Uterus (tissue), 2 donors: ENCODE measurements at regions not wholly inside any gene's neighbourhood (a gene's known extent, or its start where the extent isn't known, plus 50 kb on each side); places are given as distances from the start of the nearest gene placed in this dataset.

Experiments
- POLR2A ChIP-seq, 2 donors: fragments of 450-650 bp; IDR thresholded peaks; one replicate each; pipeline ENCODE4 v1.6.1; 2016; ENCODE audit warnings: antibody characterized with exemption in 2 of 2, mild to moderate bottlenecking in 1 of 2, moderate library complexity in 1 of 2
- TF ChIP-seq, protein P1 (sequence below), 4 experiments: fragments of 200-600 bp in 2 of 4; fragments of 450-650 bp in 2 of 4; sonication (generic) in 2 of 4; IDR thresholded peaks; one replicate each; pipeline ENCODE4 v1.5.1; 2016 to 2019; ENCODE audit warnings: antibody characterized with exemption in 4 of 4, mild to moderate bottlenecking in 2 of 4, moderate library complexity in 1 of 4

DNA sequence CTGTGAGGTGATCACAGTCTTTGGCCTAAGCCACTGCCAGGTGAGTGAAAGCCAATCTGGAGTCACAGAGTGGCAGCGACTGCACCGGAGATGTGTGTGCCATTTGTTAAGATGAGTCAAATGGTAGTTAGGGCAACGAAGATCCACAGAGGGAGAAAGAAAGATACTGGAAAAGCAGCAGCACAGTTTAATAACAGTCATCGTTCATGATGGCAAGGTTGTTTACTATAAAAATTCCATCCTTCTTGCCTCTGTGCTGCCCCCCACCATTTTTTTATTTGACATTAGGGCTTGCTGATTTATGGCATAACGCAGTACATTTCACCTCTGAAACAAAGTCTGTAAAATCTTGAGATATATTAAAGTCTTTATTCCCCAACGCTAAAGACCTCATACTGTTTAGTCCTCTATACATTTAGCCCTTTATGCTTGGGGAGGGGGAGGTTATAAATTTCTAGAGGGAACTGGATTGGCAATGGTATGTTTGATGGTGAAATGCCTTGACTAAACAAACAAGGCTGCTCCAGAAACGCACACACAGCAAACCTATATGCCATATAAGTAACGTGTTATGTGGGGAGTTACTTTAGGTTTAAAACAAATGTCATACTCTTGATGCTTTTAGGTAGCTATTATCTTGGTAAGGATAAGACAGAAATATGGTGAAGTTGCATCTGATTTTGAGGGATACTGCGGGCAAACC lies 55.8 kb upstream of the ABL1 start:
- TF ChIP-seq, protein P1, sequence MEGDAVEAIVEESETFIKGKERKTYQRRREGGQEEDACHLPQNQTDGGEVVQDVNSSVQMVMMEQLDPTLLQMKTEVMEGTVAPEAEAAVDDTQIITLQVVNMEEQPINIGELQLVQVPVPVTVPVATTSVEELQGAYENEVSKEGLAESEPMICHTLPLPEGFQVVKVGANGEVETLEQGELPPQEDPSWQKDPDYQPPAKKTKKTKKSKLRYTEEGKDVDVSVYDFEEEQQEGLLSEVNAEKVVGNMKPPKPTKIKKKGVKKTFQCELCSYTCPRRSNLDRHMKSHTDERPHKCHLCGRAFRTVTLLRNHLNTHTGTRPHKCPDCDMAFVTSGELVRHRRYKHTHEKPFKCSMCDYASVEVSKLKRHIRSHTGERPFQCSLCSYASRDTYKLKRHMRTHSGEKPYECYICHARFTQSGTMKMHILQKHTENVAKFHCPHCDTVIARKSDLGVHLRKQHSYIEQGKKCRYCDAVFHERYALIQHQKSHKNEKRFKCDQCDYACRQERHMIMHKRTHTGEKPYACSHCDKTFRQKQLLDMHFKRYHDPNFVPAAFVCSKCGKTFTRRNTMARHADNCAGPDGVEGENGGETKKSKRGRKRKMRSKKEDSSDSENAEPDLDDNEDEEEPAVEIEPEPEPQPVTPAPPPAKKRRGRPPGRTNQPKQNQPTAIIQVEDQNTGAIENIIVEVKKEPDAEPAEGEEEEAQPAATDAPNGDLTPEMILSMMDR (IDR thresholded peaks at IDR 0.05): no peak
- TF ChIP-seq POLR2A (IDR thresholded peaks at IDR 0.05): no peak
